22Rv1 (cell line): ENCODE measurements at regions not wholly inside any gene's neighbourhood (a gene's known extent, or its start where the extent isn't known, plus 50 kb on each side); places are given as distances from the start of the nearest gene placed in this dataset.

Experiments used
- ZFX ChIP-seq: fragments of 450-650 bp; IDR thresholded peaks from 2 replicates; pipeline ENCODE4 v1.6.1; 2017; ENCODE audit warnings: antibody characterized with exemption, borderline replicate concordance
- TF ChIP-seq, protein P1 (sequence below): fragments of 450-650 bp; IDR thresholded peaks from 2 replicates; pipeline ENCODE4 v1.5.1; 2017; ENCODE audit warnings: mild to moderate bottlenecking

DNA sequence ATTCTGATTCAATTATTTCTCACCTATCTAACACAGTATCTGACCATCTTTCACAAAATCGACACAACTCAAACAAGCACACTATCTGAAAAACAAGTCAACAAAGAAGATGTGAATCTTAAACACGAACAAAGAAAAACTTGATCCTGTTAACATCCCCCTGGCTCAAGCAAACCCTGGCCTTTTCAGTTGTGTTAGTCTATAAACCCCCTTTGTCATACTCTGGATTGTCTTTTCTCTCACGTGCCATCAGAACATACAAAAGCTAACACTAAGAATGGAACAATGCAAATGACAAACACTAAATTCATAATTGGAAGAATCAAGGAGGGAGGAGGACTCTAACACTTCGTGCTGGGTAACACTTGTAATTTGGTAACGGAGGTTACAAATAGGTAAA is 168.7 kb downstream of the GASK1B start:
- TF ChIP-seq, protein P1, sequence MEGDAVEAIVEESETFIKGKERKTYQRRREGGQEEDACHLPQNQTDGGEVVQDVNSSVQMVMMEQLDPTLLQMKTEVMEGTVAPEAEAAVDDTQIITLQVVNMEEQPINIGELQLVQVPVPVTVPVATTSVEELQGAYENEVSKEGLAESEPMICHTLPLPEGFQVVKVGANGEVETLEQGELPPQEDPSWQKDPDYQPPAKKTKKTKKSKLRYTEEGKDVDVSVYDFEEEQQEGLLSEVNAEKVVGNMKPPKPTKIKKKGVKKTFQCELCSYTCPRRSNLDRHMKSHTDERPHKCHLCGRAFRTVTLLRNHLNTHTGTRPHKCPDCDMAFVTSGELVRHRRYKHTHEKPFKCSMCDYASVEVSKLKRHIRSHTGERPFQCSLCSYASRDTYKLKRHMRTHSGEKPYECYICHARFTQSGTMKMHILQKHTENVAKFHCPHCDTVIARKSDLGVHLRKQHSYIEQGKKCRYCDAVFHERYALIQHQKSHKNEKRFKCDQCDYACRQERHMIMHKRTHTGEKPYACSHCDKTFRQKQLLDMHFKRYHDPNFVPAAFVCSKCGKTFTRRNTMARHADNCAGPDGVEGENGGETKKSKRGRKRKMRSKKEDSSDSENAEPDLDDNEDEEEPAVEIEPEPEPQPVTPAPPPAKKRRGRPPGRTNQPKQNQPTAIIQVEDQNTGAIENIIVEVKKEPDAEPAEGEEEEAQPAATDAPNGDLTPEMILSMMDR = no peak
- no peak for TF ChIP-seq ZFX
